Osteocyte (in vitro differentiated cells): ENCODE measurements at regions not wholly inside any gene's neighbourhood (a gene's known extent, or its start where the extent isn't known, plus 50 kb on each side); places are given as distances from the start of the nearest gene placed in this dataset.

Experiments
- DNase-seq: peaks from one replicate; pipeline ENCODE4 v3.0.0; 2021; ENCODE audit warnings: mixed read lengths; ENCODE audit not compliant: unreplicated experiment; ENCODE audit errors: extremely low spot score
- H3K27ac Mint-ChIP-seq: one replicate; pipeline ENCODE4 v1.8.0; 2021; ENCODE audit warnings: mild to moderate bottlenecking, mixed read lengths; ENCODE audit not compliant: unreplicated experiment
- H3K27me3 Mint-ChIP-seq: one replicate; pipeline ENCODE4 v1.8.0; 2021; ENCODE audit warnings: mixed read lengths; ENCODE audit not compliant: unreplicated experiment
- H3K36me3 Mint-ChIP-seq: one replicate; pipeline ENCODE4 v1.8.0; 2021; ENCODE audit warnings: mixed read lengths; ENCODE audit not compliant: unreplicated experiment
- H3K4me1 Mint-ChIP-seq: one replicate; pipeline ENCODE4 v1.8.0; 2021; ENCODE audit warnings: mixed read lengths; ENCODE audit not compliant: unreplicated experiment
- H3K4me3 Mint-ChIP-seq: one replicate; pipeline ENCODE4 v1.8.0; 2021; ENCODE audit warnings: mild to moderate bottlenecking, moderate library complexity, mixed read lengths; ENCODE audit not compliant: unreplicated experiment
- H3K9me3 Mint-ChIP-seq: one replicate; pipeline ENCODE4 v1.8.0; 2021; ENCODE audit warnings: mixed read lengths; ENCODE audit not compliant: unreplicated experiment
- CTCF ChIP-seq: fragments of 200-600 bp; sonication (generic); IDR thresholded peaks from 2 replicates; pipeline ENCODE4 v1.5.0; 2021; ENCODE audit warnings: antibody characterized with exemption, mild to moderate bottlenecking, moderate library complexity

- Mint-ChIP-seq H3K27ac (no peak overlapping the region), H3K4me3 (no peak overlapping the region), H3K36me3 (no peaks in the 10 kb centered on the region), H3K4me1 (no peaks in the 10 kb centered on the region), H3K9me3 (no peaks in the 10 kb centered on the region), H3K27me3 (no peaks in the 10 kb centered on the region)
- DNase-seq, result no peak
- no peak for TF ChIP-seq CTCF
These were observed 1607.6 kb downstream of the OLFM4 start for GRCh38 chr13:54636231-54636630.

DNA sequence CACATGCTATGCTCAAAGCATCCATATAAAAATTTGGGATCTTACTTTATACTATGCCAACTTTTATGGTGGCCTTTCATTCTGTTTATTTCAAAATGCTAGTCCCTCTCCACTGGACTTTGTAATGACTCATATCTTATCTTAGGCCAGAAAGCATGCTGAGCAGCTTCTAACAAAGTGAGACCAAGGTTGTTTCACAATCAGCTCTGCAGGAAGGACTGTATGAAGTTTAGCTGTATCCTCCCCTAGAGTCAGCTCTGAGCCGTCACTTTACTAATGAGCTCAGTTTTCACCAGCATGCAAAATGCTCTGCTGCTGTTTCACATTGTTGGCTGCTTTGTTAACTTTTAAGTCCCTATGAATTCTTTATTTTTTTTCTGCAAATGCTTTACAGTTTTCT, 1608.8 kb downstream of the OLFM4 start:
- no peaks in the 10 kb centered on the region for H3K9me3 Mint-ChIP-seq
- no peaks in the 10 kb centered on the region for H3K27me3 Mint-ChIP-seq
- no peak overlapping the region for H3K27ac Mint-ChIP-seq
- no peaks in the 10 kb centered on the region for H3K4me1 Mint-ChIP-seq
- no peak for TF ChIP-seq CTCF
- no peak for DNase-seq
- no peaks in the 10 kb centered on the region for H3K36me3 Mint-ChIP-seq
- no peak overlapping the region for H3K4me3 Mint-ChIP-seq

- H3K27me3 Mint-ChIP-seq, result no peaks in the 10 kb centered on the region
- no peaks in the 10 kb centered on the region for H3K4me1 Mint-ChIP-seq
- no peak overlapping the region for H3K4me3 Mint-ChIP-seq
- no peak for DNase-seq
- H3K36me3 Mint-ChIP-seq, result no peaks in the 10 kb centered on the region
- no peak for TF ChIP-seq CTCF
- no peaks in the 10 kb centered on the region for H3K9me3 Mint-ChIP-seq
- H3K27ac Mint-ChIP-seq, result no peak overlapping the region
These were observed 1612.1 kb downstream of the OLFM4 start for GRCh38 chr13:54640719-54641118.

GRCh38 chr13:54643863-54644262, 1615.2 kb downstream of the OLFM4 start:
- H3K4me3 Mint-ChIP-seq, result no peak overlapping the region
- H3K27ac Mint-ChIP-seq, result no peak overlapping the region
- H3K4me1 Mint-ChIP-seq, result no peaks in the 10 kb centered on the region
- no peaks in the 10 kb centered on the region for H3K36me3 Mint-ChIP-seq
- H3K27me3 Mint-ChIP-seq, result no peaks in the 10 kb centered on the region
- DNase-seq, result no peak
- H3K9me3 Mint-ChIP-seq, result peaks cover 3% of the 10 kb centered on the region
- TF ChIP-seq CTCF, result no peak

DNA sequence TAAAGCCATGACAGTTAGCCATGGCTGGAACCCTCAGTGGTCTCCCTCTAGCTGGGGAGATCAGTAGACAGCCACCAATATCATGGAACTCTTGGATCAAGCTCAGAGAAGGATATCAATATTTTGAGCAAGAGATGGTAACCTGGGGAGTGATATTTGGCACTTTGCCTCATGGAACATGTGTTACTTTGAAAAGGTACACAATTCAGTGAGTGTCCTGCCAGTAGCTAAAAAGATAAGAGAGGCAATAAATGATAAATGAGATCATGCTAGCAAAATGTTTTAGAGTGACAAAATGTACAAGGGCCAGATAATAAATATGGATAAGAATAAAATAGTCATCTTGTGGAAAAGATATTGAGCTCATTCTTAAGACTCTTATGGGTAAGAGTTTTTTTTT, 1618.7 kb downstream of the OLFM4 start:
- Mint-ChIP-seq H3K4me3 (no peak overlapping the region), H3K27ac (no peak overlapping the region), H3K4me1 (no peaks in the 10 kb centered on the region), H3K27me3 (no peaks in the 10 kb centered on the region), H3K9me3 (peaks cover 7% of the 10 kb centered on the region), H3K36me3 (no peaks in the 10 kb centered on the region)
- DNase-seq, result no peak
- TF ChIP-seq CTCF, result no peak
